ENCODE measurements at regions not wholly inside any gene's neighbourhood (a gene's known extent, or its start where the extent isn't known, plus 50 kb on each side); places are given as distances from the start of the nearest gene placed in this dataset.

DNA sequence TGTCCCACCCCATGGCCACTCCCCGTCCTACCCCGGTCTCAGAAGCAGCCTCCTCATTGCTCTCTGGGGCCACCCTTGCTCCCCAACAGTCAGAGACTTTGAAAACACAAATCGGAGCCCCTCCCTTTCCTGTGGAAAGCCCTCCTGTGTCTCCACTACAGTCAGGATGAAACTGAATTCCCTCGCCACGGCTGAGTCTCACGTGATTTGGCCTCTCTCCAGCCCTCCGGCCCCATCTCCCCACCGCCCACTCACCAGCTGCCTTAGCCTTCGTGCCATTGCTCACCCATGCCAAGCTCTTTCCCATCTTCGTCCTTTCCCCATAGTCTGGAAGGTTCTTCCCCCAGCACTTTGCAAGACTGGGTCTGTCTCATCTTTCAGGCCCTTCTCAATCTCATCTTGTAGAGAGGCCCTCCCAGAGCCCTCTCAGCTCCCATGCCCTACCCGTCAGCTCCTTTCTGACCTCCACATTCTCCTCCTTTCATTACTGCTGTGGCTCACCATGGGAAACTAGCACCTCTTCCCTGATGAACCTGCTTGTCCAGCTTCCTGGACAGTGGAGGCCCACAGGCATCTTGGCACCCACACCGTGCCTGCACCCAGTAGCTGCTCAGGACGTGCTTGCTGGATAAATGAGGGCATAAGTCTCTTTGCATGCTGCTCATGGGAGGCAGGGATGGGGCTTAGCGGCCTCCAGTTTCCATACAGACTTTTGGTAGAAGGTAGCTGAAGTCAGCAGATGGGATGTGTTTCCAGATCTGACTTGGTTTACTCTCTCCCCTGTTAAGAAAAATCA is 126.4 kb upstream of the COL5A1 start:
- intact Hi-C loops (cut with micrococcal nuclease) = no loop called here
- Mint-ChIP-seq H3K36me3 (ENCODE audit: low read depth) (no peaks in the 10 kb centered on the region), H3K4me1 (no peaks in the 10 kb centered on the region), H3K4me3 (no peak overlapping the region), H3K27ac (no peak overlapping the region), H3K27me3 (peaks cover 1% of the 10 kb centered on the region), H3K9me3 (no peaks in the 10 kb centered on the region)
- DNase-seq = no peak

DNA sequence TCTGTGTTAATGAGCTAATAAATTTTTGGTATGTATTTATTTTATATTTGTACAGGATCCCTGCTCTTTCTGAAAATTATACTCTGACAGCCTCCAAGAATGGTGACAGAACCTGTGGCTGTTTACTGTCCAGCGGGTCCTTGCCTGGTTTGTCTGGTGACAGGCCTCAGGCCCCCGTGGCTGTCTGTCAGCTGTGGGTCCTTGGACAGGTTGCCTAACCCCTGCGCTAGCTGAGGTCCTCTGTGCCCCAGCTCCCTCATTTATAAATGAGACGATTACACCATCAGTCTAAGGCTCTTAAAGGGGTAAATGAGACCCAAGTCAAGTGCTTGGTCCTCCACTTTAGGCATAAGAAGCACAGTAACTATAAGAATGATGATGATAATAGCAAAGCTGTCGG is 125.1 kb upstream of the COL5A1 start:
- Mint-ChIP-seq H3K27ac (no peak overlapping the region), H3K9me3 (no peaks in the 10 kb centered on the region), H3K27me3 (peaks cover 1% of the 10 kb centered on the region), H3K36me3 (ENCODE audit: low read depth) (no peaks in the 10 kb centered on the region), H3K4me3 (no peak overlapping the region), H3K4me1 (no peaks in the 10 kb centered on the region)
- intact Hi-C loops (cut with micrococcal nuclease) = no loop called here
- DNase-seq = no peak

DNA sequence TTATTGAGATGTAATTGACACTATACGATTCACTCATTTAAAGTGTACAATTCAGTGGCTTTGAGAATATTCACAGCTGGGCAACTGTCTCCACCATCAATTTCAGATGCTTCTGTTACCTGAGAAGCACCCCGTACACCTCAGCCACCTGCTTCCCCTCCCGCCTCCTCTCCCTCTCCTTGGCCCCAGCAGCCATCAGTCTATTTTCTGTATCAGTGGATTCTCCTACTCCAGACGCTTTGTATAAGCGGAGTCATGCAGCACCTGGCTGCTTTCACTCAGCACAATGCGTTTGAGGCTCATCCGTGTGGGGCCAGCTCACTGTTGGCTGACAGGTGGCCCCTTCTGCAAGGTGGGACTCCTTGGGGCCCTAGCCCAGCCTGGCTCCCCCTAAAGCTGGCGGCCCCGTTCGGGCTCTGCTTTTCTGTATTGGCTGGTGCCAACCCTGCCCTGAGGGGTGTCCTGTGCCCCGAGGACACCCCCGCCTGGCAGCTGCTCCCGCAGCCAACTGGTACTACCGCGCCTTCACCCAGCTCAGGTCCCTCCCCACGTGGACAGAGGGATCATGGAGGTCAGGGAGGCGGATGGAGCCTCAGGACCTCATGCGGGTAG is 124.4 kb upstream of the COL5A1 start:
- Mint-ChIP-seq H3K36me3 (ENCODE audit: low read depth) (no peaks in the 10 kb centered on the region), H3K27me3 (no peaks in the 10 kb centered on the region), H3K27ac (no peak overlapping the region), H3K4me1 (no peaks in the 10 kb centered on the region), H3K4me3 (no peak overlapping the region), H3K9me3 (no peaks in the 10 kb centered on the region)
- DNase-seq = no peak
- intact Hi-C loops (cut with micrococcal nuclease) = no loop called here

DNA sequence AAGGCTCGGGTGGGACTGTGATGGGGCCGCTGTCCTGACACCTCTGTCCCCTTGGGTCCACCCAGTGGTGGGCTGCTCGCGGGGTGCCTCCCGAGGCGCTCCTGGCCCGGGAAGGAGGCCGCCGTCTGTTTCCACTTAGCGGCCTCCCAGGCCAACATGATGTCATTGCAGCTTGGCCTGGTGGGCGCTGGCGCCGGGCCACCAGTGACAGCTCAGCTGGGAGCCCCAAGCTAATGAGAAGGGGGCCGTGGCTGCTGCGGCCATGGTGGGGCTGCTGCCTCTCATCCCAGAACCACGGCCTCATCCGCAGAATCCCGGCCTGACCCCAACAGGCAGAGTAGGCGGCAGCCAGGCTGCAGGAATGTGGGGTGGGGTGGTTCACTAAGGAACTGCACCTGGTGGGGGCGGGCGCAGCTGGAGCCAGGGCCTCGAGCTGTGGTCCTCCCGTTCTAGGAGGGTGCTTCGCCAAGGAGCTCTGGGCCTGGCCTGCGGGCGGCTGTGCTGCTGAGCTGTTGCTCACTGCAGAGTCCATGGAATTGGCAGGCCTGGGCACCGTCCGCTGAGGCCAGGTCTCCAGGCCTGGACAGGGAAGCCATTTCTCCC is 123.5 kb upstream of the COL5A1 start:
- no peaks in the 10 kb centered on the region for H3K4me1 Mint-ChIP-seq
- H3K4me3 Mint-ChIP-seq = no peak overlapping the region
- H3K27ac Mint-ChIP-seq = no peak overlapping the region
- no peak for DNase-seq
- no peaks in the 10 kb centered on the region for H3K27me3 Mint-ChIP-seq
- no peaks in the 10 kb centered on the region for H3K9me3 Mint-ChIP-seq
- H3K36me3 Mint-ChIP-seq (ENCODE audit: low read depth) = no peaks in the 10 kb centered on the region
- intact Hi-C loops (cut with micrococcal nuclease) = no loop called here

DNA sequence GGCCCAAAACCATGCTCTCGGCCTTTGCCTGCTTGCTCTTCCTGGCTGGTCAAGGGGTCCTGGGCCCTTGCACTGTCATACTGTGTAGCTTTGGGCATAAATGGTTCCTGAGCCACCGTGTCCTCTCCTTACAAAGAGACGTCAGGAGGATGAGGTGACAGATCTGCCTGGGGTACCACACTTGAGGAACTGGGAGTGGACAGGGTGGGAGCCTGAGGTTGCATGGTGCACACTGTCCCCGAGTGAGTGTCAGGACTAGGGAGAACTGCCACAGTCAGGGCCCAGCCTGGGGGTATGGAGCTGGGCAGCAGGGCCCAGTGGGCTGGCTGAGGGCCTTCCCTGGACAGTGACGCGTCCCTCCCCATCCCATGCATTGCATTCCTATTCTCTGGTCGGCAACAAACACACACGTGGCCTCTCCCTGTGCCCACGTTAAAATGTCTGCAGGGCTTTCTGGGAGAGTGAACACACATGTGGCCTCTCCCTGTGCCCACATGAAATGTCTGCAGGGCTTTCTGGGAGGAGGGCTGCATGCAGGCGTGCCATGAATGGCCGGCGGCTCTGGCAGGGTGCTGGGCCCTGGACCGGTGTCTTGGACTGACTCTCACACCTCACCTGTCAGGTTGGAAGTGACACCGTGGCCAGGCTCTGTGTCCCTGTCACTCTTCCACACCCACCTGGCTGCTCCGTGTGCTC is 122.1 kb upstream of the COL5A1 start:
- H3K9me3 Mint-ChIP-seq = no peaks in the 10 kb centered on the region
- no peaks in the 10 kb centered on the region for H3K4me1 Mint-ChIP-seq
- no peaks in the 10 kb centered on the region for H3K27me3 Mint-ChIP-seq
- DNase-seq = no peak
- no peak overlapping the region for H3K27ac Mint-ChIP-seq
- H3K36me3 Mint-ChIP-seq (ENCODE audit: low read depth) = no peaks in the 10 kb centered on the region
- no peak overlapping the region for H3K4me3 Mint-ChIP-seq
- intact Hi-C loops (cut with micrococcal nuclease) = no loop called here

DNA sequence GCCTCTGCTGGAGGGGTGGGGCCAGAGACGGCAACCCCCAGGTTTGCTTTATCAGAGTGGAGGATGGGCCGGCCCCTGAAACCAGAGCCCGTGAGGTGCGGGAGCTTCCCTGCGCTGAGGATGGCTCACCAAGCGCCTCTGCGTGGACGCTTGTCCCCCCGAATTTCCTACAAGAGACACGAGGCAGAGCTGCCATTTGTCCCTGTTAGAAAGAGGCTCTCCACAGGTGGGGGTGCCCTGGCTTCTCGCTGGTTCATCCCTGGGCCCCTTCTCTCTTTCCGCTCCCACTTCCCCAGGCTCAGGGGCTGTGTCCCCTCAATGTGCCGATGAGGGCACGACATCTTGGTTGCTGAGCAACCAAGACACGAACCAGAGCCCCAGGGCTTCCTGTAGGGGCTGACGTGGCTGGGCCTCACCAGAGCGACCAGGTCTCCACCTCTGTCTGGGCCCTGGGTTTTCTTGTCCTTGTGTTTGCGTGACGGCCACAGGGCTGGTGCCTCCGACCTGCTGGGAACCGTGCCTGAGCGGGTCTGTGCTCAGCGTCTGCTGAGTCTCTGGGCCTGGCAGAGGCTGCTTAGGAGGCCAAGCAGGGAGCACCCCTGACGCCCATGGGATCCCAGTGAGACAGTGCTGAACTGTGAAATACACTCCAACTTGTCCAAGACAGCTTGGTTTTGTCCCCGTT is 119.6 kb upstream of the COL5A1 start:
- H3K36me3 Mint-ChIP-seq (ENCODE audit: low read depth) = no peaks in the 10 kb centered on the region
- no peak overlapping the region for H3K4me3 Mint-ChIP-seq
- H3K27ac Mint-ChIP-seq = no peak overlapping the region
- no peak for DNase-seq
- intact Hi-C loops (cut with micrococcal nuclease) = no loop called here
- H3K9me3 Mint-ChIP-seq = no peaks in the 10 kb centered on the region
- no peaks in the 10 kb centered on the region for H3K4me1 Mint-ChIP-seq
- H3K27me3 Mint-ChIP-seq = no peaks in the 10 kb centered on the region

DNA sequence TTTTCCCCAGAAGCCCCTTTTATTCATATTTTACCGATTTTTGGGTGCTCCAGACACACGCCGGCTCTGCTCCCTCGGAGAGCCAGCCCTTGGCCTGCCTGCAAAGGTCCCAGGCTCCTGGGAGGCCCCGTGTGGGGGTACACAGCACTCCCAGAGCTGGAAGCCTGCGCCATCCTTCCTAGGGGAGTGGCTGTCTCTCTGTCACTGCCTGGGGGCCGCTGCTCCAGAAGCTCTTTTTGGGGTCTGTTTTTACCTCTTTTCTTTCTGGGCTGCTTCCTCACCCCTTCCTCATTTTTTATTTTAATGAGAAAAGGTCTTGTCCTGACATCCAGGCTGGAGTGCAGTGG is 119.1 kb upstream of the COL5A1 start:
- no peaks in the 10 kb centered on the region for H3K36me3 Mint-ChIP-seq (ENCODE audit: low read depth)
- intact Hi-C loops (cut with micrococcal nuclease) = no loop called here
- H3K27me3 Mint-ChIP-seq = no peaks in the 10 kb centered on the region
- DNase-seq = no peak
- no peaks in the 10 kb centered on the region for H3K4me1 Mint-ChIP-seq
- no peak overlapping the region for H3K27ac Mint-ChIP-seq
- H3K4me3 Mint-ChIP-seq = no peak overlapping the region
- H3K9me3 Mint-ChIP-seq = no peaks in the 10 kb centered on the region

DNA sequence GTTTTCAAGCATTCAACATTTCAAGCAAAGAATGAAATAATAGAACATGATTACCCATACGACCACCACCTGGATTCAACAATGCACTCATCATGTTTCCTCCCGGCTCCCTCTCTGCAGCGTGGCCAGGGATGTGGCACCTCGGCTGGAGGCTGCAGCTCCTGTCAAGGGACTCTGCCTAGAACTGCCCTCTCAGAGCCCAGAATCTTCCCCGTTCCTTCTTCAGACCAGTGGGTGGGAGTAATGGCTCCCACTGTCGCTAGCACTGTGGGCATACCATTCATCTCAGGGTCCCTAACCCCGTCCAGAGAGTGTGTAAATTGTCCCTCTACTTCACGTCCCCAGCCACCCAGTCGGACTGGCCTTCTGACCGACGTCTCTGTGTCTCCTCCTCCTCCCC is 118.6 kb upstream of the COL5A1 start:
- H3K27me3 Mint-ChIP-seq = no peaks in the 10 kb centered on the region
- H3K27ac Mint-ChIP-seq = no peak overlapping the region

DNA sequence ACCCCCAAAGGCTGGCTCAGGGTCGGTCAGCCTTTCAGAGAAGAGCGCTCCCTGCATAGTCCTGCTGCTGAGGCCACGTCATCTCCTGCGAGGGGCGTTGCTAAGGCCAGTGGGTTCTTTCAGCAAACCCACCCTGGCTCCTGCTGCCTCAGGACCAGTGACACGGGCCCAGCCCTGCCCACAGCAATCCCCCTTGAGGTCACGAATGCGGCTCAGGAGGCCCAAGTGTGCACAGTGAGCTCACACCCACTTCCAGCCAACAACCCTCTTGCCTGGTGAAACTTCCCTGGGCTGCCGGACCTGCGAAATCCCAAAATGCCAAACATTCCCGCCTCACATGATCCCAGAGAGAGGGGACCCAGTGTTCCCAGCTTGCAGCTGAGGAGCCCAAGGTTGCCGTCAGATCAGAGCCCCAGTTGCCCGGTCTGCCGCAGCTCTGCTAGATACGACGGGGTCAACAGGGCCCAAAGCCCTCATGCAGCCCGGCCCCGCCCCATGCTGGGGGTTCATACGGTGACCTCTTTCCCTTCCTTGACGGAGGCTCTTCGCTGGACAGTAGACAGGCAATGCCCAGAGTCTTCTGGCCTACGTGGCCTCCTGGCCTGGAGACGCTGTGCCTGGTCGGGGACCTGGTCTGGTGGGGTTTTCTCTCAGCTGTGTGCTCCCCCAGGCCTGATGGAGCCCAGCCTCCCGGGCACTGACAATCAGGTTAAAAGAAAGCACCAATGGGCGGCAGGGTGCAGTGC is 116.4 kb upstream of the COL5A1 start:
- Mint-ChIP-seq H3K27ac (no peak overlapping the region), H3K36me3 (ENCODE audit: low read depth) (no peaks in the 10 kb centered on the region), H3K4me3 (no peak overlapping the region), H3K4me1 (no peaks in the 10 kb centered on the region), H3K27me3 (no peaks in the 10 kb centered on the region), H3K9me3 (no peaks in the 10 kb centered on the region)
- intact Hi-C loops (cut with micrococcal nuclease) = no loop called here
- DNase-seq = no peak

More for the DNA sequence above, 118.6 kb upstream of the COL5A1 start:
- Mint-ChIP-seq H3K36me3 (ENCODE audit: low read depth) (no peaks in the 10 kb centered on the region), H3K4me3 (no peak overlapping the region), H3K9me3 (no peaks in the 10 kb centered on the region), H3K4me1 (no peaks in the 10 kb centered on the region)
- DNase-seq = no peak
- intact Hi-C loops (cut with micrococcal nuclease) = no loop called here

DNA sequence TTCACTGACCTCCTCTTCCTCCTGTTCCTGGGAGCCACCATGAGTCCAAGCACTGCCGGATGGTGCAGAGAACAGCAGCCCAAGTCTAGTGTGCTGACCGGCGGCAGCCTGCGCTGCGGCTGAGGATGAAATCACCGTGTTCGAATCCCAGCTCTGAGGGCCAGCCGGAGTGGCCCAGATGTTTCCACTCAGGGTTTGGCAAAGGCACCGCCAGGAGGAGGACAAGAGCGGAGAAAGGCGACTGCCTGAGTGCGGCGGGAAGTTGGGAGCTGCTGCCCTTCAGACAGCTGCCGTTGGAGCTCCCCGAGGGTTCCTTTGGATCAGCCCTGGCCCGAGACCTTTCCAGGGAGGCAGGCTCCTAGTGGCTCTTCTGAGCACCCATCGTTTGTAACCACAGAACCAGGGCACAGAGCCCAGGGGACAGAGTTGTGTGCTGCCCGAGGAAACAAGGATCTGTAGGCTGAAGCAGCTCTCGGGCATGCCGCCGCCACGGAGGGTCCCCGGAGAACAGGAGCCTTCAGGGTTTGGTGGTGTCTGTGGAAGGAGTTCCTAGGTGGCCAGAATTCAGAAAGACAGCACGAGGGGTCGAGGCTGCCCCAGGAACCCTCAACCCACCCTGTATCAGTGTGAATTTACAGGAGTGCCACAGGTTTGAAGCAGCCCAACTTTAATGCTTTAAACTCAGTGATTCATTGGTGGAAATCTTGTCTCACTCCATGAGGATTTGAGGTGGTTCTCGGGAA is 115.6 kb upstream of the COL5A1 start:
- Mint-ChIP-seq H3K36me3 (ENCODE audit: low read depth) (no peaks in the 10 kb centered on the region), H3K27me3 (no peaks in the 10 kb centered on the region), H3K27ac (no peak overlapping the region), H3K4me1 (no peaks in the 10 kb centered on the region), H3K9me3 (no peaks in the 10 kb centered on the region), H3K4me3 (no peak overlapping the region)
- intact Hi-C loops (cut with micrococcal nuclease) = no loop called here
- no peak for DNase-seq

DNA sequence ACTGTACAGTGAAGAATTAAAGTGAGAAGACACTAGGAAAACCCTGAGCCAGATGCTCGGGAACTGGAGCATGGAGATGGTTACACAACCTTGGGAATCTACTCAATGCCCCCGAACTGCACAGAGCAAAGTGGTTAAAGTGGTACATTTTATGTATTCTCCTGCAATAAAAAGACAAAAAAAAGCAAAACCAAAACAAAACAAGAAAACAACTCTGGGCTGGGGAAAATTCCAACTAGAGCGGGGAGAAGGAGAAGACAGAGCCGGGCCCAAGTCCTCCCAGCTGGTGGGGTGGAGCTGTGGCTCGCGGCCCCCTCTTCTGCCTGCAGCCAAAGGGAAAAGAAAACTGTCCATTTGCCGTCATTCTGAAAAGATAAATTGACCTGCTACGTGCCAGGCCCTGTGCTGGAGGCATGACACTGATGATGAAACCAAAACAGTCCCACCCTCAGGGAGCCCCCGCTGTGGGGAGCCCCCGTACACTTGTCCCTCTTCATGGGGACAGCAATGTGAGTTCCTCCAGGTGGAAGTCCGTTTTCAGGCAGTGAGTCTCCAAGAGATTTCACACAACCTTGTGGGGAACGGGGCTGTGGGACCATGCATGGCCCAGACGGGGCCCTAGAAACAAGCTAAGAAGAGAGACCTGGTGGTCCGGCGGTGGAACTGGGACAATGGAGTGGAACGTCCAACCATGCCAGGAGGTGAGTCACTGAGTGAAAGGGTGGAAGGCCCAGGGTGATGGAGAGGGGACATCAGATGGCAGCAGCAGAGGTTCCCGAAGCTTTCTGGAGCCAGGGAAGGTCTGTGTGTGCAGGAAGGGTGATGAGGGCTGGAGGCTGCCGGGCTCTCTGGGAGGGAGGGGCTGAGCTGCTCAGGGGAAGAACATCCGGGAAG is 114.8 kb upstream of the COL5A1 start:
- Mint-ChIP-seq H3K9me3 (no peaks in the 10 kb centered on the region), H3K27me3 (no peaks in the 10 kb centered on the region), H3K27ac (no peak overlapping the region), H3K4me1 (no peaks in the 10 kb centered on the region), H3K36me3 (ENCODE audit: low read depth) (no peaks in the 10 kb centered on the region), H3K4me3 (no peak overlapping the region)
- DNase-seq = no peak
- intact Hi-C loops (cut with micrococcal nuclease) = no loop called here

DNA sequence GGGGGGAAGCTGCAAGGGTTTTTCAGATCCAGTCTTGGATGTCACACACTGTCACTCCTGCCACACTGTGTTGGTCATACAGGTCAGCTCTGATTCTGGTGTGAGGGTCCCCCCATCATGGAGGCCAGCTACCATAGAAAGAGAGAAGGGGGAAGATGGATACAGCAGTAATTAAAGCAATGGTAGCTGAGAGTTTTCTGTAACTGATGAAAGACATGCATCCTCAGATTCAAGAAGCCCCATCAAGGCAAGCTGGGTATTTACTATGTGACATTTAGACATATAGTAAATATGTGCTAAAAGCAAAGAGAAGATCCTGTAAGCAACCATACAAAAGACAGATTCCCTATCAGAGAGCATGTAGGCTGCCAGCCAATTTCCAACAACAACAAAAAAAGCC is 110.9 kb upstream of the COL5A1 start:
- Mint-ChIP-seq H3K27me3 (no peaks in the 10 kb centered on the region), H3K9me3 (no peaks in the 10 kb centered on the region), H3K4me3 (no peak overlapping the region), H3K4me1 (no peaks in the 10 kb centered on the region), H3K27ac (no peak overlapping the region), H3K36me3 (ENCODE audit: low read depth) (no peaks in the 10 kb centered on the region)
- no peak for DNase-seq
- intact Hi-C loops (cut with micrococcal nuclease) = no loop called here
